Right lobe of liver (tissue), 6 donors: ENCODE measurements at regions not wholly inside any gene's neighbourhood (a gene's known extent, or its start where the extent isn't known, plus 50 kb on each side); places are given as distances from the start of the nearest gene placed in this dataset.

Experiments used
- ATAC-seq, 4 donors: fragments of 200-7000 bp; cut with Tn5 transposase; one replicate each; pipeline ENCODE4 v1.9.1; 2020; ENCODE audit warnings: mild to moderate bottlenecking in 4 of 4, moderate library complexity in 4 of 4
- DNase-seq, 3 donors: peaks; one replicate each; pipeline ENCODE4 v3.0.0-alpha.2; 2020
- H3K27ac ChIP-seq, 3 donors: fragments of 200-600 bp; one replicate each; pipeline ENCODE4 v1.8.0; 2022
- H3K27me3 ChIP-seq, 2 donors: fragments of 200-600 bp; one replicate each; pipeline ENCODE4 v1.8.0; 2022
- H3K36me3 ChIP-seq, 4 donors: fragments of 200-600 bp; sonication (generic) in 1 of 4; one replicate each; pipeline versions ENCODE4 v1.5.1 to v1.8.0; 2017 to 2022; ENCODE audit warnings: control low read depth in 1 of 4
- H3K4me1 ChIP-seq, 4 donors: fragments of 200-600 bp; sonication (generic) in 1 of 4; one replicate each; pipeline versions ENCODE4 v1.5.1 to v1.8.0; 2017 to 2022; ENCODE audit warnings: control low read depth in 1 of 4
- H3K4me3 ChIP-seq, 3 donors: fragments of 200-600 bp; one replicate each; pipeline ENCODE4 v1.8.0; 2022
- H3K9me3 ChIP-seq, 4 donors: fragments of 200-600 bp; sonication (generic) in 1 of 4; one replicate each; pipeline versions ENCODE4 v1.5.1 to v1.8.0; 2017 to 2022; ENCODE audit warnings: control low read depth in 1 of 4
- CTCF ChIP-seq, 4 donors: fragments of 200-600 bp in 3 of 4; fragments of 450-650 bp in 1 of 4; IDR thresholded peaks; one replicate each; pipeline versions ENCODE4 v1.5.1 to v1.8.0; 2016 to 2022; ENCODE audit warnings: antibody characterized with exemption in 4 of 4, mild to moderate bottlenecking in 2 of 4
- POLR2A ChIP-seq: fragments of 450-650 bp; IDR thresholded peaks from one replicate; pipeline ENCODE4 v1.6.1; 2017; ENCODE audit warnings: antibody characterized with exemption, mild to moderate bottlenecking
- WGBS: methylation state at CpG from one replicate; pipeline ENCODE4 v1.1.6; 2018; ENCODE audit warnings: low coverage, low lambda C conversion rate; ENCODE audit not compliant: insufficient coverage; ENCODE audit errors: missing lambda C conversion rate; 5-methylcytosine and 5-hydroxymethylcytosine counted together
- intact Hi-C, 2 donors: fragments of 100-400 bp; cut with DNase I; formaldehyde crosslinking; loops; one replicate each; pipeline versions ENCODE4 v1.11.2 to v1.14.1; 2022
- donor health status: DM: no; HTN: yes; CAD: no.
- donor health status: DM: no; HTN: no; CAD: no.
- donor health status: DM: no; HTN: no; CAD: no.
- donor health status: DM: no; HTN: yes; CAD: no.
- donor health status: DM: no; HTN: yes; CAD: no.

DNA sequence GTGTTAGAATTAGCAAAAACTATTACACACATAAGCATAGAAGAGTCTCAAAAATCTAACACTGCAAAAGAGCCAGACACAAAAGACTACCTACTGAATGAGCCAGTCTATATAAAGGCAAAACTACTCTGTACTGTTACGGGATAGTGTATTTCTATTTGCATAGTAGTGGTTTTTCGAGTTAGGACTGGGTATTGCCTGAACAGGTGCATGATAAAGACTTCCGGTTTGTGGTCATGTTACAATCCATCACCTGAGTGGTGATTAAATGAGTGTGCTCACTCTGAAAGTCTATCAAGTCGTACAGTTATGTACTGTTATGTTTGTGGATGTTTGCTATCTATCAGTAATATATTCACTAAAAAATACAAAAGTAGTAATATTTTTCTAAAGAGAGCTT is 523.3 kb upstream of the SYT4 start:
- Histone ChIP-seq H3K36me3 (no peaks in the 10 kb centered on the region), H3K4me3 (no peak overlapping the region), H3K27me3 (no peaks in the 10 kb centered on the region), H3K4me1 (no peaks in the 10 kb centered on the region), H3K9me3 (no peaks in the 10 kb centered on the region), H3K27ac (no peak overlapping the region)
- TF ChIP-seq CTCF (IDR thresholded peaks at IDR 0.05) (no peak), POLR2A (no peak)
- 39% methylated on average over 4 of the region's 4 CpGs for WGBS
- no peak for ATAC-seq
- DNase-seq, result no peak
- intact Hi-C loops, result no loop called here

DNA sequence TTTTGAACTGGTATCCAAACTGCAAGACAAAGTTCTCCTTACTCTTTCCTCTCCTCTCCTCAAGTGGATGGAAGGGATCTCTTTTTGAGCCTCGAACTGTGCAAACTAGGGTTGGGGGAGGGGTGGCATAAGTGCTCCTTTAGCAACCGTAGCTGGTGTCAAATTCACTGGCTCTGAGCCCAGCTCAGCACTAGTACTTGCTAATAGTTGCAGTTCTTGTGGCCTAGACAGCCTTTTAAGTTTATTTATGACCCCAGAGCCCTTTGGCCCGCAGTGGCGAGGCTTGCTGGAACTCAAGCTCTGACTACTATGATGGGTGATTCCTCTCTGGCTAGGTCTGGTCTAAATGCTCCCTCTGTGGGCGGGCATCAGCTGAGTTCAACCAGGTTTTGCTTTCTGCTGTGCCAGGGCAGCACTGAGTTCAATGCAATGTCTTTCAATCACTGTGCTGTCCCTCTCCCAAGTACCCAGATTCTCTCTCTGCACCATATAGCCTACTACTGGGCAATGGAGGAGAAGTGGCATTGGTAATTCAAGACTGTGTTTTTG is 528.4 kb upstream of the SYT4 start:
- Histone ChIP-seq H3K4me3 (no peak overlapping the region), H3K4me1 (no peaks in the 10 kb centered on the region), H3K9me3 (no peaks in the 10 kb centered on the region), H3K27me3 (no peaks in the 10 kb centered on the region), H3K36me3 (no peaks in the 10 kb centered on the region), H3K27ac (no peak overlapping the region)
- ATAC-seq (no peak), DNase-seq (no peak)
- intact Hi-C loops, result no loop called here
- WGBS, result 59% methylated on average over 4 of the region's 5 CpGs
- TF ChIP-seq CTCF (IDR thresholded peaks at IDR 0.05) (no peak), POLR2A (no peak)

- Histone ChIP-seq H3K36me3 (no peaks in the 10 kb centered on the region), H3K9me3 (no peaks in the 10 kb centered on the region), H3K27me3 (no peaks in the 10 kb centered on the region), H3K4me3 (no peak overlapping the region), H3K27ac (no peak overlapping the region), H3K4me1 (no peaks in the 10 kb centered on the region)
- no peak for ATAC-seq
- WGBS, result 59% methylated on average over 1 of the region's 1 CpG
- no peak for DNase-seq
- intact Hi-C loops, result no loop called here
- no peak for TF ChIP-seq POLR2A
- no peak for TF ChIP-seq CTCF (IDR thresholded peaks at IDR 0.05)
Measured at GRCh38 chr18:43812627-43813026, 535.3 kb upstream of the SYT4 start.

- Histone ChIP-seq H3K4me3 (no peak overlapping the region), H3K36me3 (no peaks in the 10 kb centered on the region), H3K9me3 (no peaks in the 10 kb centered on the region), H3K27ac (no peak overlapping the region), H3K4me1 (no peaks in the 10 kb centered on the region), H3K27me3 (no peaks in the 10 kb centered on the region)
- no peak for ATAC-seq
- 60% methylated on average over 1 of the region's 1 CpG for WGBS
- TF ChIP-seq CTCF (IDR thresholded peaks at IDR 0.05) (no peak), POLR2A (no peak)
- intact Hi-C loops, result no loop called here
- no peak for DNase-seq
Measured at GRCh38 chr18:43819397-43819796, 542.1 kb upstream of the SYT4 start.

DNA sequence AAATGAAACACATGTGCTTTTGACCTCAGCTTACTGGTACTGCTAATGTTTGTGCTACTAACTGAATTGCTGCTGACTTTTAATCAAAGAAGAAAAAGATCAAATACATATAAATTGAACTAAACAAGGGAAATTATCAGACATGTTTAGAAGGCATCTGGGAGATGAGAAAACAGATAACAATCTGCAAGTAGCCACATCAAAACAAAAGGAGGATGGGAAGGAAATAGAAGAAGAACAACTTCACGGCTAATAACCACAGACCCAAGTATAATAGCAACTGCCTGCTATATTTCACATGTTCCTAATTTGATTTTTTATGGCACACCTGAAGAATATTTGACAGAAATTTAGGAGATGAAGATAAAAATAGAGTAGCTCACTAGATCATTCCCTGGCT is 542.6 kb upstream of the SYT4 start:
- no peaks in the 10 kb centered on the region for H3K9me3 ChIP-seq
- no peak overlapping the region for H3K4me3 ChIP-seq
- no peaks in the 10 kb centered on the region for H3K36me3 ChIP-seq
- no peak for TF ChIP-seq POLR2A
- TF ChIP-seq CTCF (IDR thresholded peaks at IDR 0.05), result no peak
- ATAC-seq (no peak), DNase-seq (no peak)
- intact Hi-C loops, result no loop called here
- no peaks in the 10 kb centered on the region for H3K4me1 ChIP-seq
- H3K27ac ChIP-seq, result no peak overlapping the region
- no peaks in the 10 kb centered on the region for H3K27me3 ChIP-seq
- WGBS, result 33% methylated on average over 1 of the region's 1 CpG
